Activated CD8-positive, alpha-beta memory T cell treated with anti-CD3 and anti-CD28 coated beads for 36 hours (primary cell): ENCODE measurements at regions not wholly inside any gene's neighbourhood (a gene's known extent, or its start where the extent isn't known, plus 50 kb on each side); places are given as distances from the start of the nearest gene placed in this dataset.

Source experiments
- CTCF ChIA-PET: fragments of 350-600 bp; sonication (Branson Sonifier 250); formaldehyde crosslinking; loops from one replicate; lab custom pipeline; 2021; ENCODE audit warnings: antibody characterized with exemption; lab: Charles Lee
- POLR2A ChIA-PET: fragments of 350-600 bp; sonication (Branson Sonifier 250); formaldehyde crosslinking; loops from one replicate; lab custom pipeline; 2021; ENCODE audit warnings: antibody characterized with exemption; lab: Charles Lee

DNA sequence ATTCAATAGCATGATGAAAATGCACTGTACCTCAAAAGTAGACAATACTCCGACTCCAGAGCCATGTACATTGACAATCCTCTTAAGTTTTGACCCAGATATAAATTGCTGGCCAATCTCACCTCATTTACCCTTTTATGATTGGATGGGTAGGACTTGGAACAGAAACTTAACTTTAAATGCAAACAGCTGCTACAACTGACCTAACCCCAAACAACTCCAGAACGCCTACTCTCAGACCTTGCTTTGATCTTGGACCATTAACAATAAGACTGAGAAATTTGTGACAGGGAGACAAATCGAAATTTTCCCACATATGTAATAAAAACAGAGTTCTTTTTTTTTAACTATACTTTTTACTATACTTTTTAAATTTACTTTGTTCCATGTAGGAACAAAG lies 200.5 kb upstream of the MCHR2 start:
- ChIA-PET POLR2A (no interaction called here), CTCF (no interaction called here)

DNA sequence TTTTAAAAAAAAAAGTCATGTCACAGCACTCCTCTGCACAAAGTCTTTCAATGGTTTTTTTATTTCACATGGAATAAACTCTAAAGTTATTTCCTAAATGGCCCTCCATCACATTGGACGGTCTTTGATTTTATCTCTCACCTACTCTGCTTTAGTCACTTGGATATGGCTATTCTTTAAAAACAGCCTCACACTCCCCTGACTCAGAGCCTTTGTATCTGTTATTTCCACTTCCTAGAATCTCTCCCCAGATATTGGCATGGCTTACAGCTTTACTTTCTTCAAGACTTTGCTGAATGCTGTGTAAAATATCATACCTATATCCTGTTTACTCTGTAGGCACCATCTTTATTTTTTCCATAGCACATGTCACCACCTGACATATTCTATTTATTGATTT lies 194.7 kb upstream of the MCHR2 start:
- ChIA-PET POLR2A (no interaction called here), CTCF (no interaction called here)

DNA sequence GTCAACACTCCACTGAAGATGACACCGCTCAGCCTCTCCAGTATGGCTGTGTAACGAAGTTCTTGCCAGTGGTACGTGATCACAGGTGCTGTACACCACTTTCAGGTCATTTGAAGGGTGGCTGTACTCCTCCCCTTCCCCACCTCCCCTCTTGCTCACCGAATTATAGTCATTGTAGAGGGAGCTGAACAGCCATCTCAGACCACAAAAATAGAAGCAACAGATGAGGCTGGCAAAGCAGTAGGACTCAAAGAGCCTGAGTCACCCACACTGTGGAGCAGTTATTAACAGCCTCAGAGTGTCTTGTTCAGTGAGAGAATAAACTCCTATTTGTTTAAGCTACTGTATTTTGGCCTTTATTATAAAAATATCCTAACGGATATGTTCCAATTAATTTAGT lies 192.5 kb upstream of the MCHR2 start:
- CTCF ChIA-PET: no interaction called here
- POLR2A ChIA-PET: no interaction called here

DNA sequence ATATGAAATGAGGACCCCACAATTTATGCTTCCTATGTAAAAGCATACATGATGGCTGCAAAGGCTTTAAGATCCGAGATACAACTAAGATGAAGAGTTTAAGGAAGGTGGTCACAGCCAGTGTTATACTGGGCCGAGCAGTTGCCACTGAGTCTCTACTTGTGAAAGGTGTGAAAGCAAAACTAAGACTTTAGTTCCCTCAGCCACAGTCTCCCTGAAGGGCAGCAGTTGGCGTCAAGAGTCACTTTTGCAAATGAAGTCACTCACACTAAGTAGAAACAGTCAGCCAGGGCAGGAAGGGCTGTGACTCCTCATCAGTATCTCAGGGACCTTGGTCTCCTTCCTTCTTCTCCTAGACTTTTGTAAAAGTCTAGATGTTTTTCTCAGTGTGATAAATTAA lies 191.6 kb upstream of the MCHR2 start:
- CTCF ChIA-PET: no interaction called here
- POLR2A ChIA-PET: no interaction called here

DNA sequence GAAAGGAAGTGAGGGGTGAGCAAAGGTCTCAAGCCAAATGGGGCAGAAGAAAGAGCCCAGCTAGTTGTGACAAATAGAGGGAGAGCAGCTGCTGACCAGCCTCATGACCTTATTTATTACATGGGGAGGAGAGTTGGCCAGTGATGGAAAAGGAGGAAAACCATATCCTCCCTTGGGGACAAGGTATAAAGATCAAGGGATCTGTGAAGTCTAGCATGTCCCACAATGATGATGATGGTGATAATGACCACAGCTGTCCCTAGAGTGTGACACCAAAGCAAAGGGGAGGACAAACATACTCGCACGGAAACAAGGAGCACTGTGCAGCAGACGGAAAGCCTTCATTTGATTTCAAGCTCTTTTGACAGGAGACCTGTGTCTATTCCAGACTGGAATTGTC lies 190.4 kb upstream of the MCHR2 start:
- POLR2A ChIA-PET: no interaction called here
- CTCF ChIA-PET: no interaction called here

DNA sequence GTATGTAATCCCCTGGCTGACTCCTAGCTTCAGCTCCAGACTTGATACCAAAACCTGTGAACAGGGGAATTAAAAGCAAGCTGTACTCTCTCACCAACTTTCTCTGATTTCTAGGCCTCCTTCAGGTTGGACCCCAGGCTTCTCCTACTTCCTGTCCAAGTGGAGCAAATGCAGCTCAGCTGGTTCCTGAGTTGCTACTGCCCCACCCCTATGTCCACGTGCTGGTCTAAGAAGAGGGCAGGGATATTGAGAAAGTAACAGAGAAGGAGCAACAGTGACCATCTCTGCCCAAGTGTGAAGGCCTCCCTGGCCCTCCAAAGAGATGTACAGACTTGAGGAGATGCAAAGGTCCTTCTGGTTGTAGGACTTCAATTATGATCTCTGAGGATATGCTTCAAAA lies 188.3 kb upstream of the MCHR2 start:
- ChIA-PET POLR2A (no interaction called here), CTCF (no interaction called here)

DNA sequence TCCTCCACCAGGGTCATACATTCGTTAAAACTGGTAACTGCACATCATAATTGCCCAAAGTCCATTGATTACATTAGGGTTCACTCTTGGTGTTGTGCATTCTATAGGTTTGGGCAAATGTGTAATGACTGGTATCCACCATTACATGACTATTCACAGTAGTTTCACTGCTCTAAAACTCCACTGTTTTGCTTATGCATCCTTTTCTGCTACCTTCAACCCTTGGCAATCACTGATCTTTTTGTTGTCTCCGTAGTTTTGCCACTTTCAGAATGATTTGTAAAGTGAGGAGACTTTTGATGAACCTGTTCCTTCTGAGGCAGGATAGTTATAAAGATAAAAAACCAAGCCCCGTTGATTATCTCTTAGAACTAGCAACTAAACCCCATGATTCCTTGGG lies 187.3 kb upstream of the MCHR2 start:
- ChIA-PET CTCF (no interaction called here), POLR2A (no interaction called here)

DNA sequence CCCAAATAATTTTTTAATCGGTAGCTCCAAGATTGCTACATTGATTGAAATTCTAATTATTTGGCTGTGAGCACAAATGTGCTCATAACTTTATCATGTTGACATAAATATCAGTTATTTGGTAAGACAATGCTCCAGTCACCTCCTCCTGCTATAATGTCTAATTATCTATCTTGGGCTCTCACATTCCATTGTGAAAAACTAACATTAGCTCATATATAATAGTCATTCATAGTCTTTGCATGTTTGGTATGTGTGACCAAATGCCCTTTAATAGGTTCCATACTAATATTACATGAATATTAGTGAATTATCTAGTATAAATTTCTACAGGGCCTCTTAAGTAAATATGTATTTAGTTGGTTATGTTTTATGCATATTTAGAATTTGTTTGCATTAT lies 185.6 kb upstream of the MCHR2 start:
- CTCF ChIA-PET: no interaction called here
- POLR2A ChIA-PET: no interaction called here

DNA sequence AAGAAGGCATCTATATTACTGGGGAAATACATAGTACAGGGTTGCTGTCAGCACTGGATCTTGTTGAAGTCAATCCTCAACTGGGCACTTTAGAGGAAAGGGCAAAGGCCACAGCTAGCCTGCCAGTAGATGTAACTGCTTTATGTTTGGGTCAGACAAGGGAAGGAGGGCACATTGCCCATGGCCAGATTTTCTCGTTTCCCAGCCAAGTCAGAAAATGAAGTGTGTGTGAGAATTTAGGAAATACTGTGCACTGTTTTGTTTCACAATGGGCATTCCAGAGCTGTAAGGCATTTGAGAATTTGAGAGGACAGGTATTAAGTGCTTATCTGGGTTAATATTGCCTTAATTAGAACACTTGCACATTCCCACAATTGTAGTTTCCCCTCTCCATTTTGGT lies 183.9 kb upstream of the MCHR2 start:
- ChIA-PET CTCF (no interaction called here), POLR2A (no interaction called here)

DNA sequence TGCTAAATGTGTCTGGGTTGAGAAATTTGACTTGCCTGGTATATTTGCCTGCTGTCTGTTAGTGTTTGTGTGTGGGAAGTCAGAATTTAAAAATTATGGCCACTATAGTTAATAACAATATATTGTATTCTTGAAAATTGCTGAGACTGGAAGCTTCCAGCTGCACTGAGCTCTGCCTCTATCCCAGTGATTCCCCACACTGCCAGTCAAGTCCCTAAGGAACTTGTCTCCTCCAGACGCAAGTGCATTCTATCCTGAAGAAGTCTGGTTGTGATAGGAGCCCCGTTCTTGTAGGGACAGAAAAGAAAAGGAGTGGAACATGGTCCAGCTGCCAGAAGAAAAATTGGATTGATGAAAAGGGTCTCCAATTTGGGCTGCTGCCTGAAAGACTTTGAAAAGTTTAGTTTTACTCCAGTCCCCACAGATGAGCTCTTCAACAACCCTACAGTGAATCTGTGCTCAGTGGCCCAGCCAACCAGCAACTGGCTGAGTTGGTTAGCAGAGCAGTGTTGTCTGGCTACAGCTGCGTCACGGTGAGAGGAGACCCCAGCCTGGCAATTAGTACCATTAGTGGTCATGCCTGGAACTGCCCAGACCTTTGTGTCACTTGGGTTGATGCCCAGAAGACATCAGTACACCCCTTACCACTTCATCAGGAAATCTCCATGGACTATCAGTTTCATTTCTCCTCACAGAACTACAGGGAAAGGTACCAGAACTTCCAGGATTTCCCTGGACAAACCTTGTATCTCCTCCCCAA lies 183.1 kb upstream of the MCHR2 start:
- ChIA-PET CTCF (no interaction called here), POLR2A (no interaction called here)

DNA sequence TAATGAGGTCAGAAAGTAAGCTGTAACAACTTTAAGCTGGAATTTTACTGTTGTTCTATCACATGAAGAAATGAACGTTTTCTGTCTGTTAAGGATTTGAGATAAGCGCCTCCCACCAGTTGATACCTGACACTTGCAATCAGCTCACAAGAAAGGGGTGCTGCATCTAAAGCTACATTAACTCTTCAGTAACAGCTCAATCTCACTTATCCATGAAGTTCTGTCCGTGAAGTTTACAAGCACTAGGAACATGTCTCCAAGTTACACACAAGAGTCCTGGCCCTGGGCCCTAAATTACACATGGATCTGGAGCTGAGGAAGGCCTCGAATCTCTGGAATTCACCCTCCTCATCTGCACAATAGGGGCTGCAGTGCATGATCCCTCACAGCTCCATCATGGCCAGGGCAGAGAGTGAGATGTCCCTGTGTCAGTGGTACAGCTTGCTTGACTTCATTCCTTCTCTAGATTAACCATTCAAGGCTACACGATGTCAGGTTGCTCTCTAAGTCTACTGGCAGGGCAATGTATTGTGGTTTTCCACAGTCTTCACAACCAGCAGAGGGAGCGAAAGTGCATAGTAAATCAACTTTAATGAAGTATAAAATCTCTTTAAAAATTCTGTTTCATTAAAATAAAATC lies 182.4 kb upstream of the MCHR2 start:
- POLR2A ChIA-PET: no interaction called here
- CTCF ChIA-PET: no interaction called here

DNA sequence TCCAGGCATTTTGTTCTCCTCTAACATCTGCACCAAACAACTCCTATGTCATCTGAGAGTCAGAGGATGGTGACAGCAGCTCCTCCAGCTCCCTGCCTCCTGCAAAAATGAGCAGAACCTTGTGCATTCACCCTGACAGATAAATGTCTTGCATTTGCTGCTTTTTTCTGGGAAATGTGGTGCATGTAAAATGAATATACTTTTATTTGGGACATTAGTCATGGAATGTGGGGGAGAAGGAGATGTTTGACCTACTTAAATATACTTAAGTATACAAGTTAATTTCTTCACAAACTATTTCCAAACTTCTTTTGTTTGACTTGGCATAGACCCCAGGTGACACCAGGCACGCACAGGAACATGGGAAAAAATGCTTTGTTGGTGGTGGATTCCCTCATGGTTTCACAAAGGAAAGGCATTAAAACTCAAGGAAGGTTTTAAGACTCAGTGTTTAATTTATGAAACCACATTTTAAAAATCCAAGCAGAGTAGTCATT lies 181.8 kb upstream of the MCHR2 start:
- ChIA-PET CTCF (no interaction called here), POLR2A (no interaction called here)

DNA sequence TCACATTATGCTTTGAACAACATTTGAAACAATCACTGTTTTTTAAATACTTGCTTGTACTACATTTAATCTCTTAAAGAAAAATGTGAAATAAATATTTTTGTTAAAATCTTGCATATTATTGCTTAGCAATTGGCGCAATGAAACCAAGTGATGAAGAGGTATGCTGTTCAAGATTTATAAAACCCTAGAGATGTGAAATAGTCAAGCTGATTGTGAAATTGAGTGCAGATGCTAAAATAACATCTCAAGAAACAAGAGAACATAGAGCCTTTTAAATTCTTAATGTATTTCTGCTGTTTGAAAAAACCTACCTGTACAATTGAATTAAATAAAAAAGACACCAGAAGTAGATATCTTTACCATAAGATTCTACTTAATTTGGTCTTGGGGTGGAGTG lies 179.2 kb upstream of the MCHR2 start:
- CTCF ChIA-PET: no interaction called here
- POLR2A ChIA-PET: no interaction called here

DNA sequence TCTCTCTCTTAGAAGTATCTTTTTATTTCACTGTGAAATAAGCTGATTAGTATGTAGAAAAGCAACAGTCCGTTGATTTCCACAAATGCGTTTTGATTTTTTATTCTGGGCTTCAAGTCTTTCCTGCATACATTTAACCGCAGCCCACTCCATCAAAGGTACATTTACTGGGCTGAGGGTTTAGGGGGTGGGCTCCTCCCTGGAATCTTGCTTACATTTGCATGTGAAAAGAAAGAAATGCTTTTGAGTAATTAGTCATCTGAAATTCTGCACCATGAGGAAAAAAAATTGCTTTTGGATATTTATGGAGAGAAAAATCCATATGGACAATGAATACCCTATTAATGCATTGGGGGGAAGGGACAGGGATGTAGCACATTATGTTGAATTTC lies 178.3 kb upstream of the MCHR2 start:
- POLR2A ChIA-PET: no interaction called here
- CTCF ChIA-PET: no interaction called here

DNA sequence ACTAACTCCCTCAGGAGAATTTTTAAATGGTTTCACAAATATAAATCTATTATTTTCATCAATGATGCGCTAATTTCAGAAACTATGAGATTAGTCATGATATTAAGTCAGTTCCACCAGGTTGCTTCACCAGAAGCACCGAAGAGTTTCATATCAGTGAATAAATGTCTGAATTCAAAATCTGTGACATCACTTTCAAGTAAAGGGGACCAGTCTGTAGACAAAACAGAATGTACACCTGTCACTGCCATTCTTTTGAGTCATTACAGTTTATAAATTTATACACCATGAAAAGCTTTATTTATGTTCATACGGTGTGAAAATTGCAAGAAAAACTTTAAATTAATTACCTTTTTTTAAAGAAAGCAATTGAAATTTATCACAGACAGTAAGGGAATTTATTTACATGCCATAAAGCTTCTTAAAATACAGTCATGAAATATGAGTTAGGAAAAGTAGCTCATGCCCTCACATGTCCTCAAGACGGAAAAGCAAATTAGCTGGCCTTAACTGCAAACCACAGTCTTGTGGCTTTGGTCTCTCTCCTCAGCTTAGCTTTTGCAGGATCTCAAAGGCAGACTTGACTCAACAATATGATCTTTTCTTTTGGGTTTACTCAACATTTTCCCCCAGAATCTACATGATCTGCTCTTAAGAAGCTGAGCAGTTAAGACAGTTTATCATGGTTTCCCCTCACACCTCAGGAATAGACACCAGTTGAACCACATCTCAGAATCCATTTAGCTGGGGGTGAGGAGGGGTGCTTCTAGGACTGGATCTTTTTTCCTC lies 177.7 kb upstream of the MCHR2 start:
- CTCF ChIA-PET: no interaction called here

DNA sequence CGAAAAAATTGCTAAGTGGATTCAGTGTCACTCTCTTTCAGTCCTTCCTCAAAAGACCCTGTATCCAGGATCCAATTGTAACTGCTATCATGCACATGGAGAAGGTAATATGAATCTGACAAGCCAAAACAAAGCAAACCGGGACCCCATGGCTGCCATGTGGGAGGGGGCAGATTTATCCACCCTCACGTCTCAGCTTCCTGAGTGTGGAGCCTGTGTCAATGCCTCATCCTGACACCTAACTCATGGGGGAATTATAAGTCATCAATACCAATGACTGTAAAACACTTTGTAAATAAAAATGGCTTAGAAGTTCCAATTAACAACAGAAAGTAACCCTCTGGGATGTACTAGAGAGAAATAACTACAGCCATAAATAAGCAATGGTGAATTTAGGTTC lies 174.1 kb upstream of the MCHR2 start:
- ChIA-PET CTCF (no interaction called here), POLR2A (no interaction called here)

More for the DNA sequence above, 177.7 kb upstream of the MCHR2 start:
- POLR2A ChIA-PET: no interaction called here

DNA sequence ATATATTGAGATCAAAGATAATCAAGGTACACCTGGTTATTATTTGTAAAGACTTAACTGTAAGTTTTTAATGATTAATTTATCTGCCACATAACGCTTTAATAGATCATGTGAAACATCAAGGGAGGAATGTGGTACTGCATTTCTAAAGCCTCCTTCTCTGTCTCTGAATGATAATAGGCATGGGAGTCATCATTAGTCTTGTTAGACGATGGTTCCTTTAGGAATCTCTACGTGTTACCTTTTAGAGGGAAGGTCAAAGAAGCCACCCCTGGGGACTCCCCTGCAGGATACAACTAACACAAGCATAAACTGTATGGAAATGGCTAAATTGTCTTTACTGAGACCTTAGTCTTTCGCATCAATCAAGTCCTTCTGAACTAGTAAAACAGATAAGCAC lies 173.6 kb upstream of the MCHR2 start:
- ChIA-PET CTCF (no interaction called here), POLR2A (no interaction called here)

DNA sequence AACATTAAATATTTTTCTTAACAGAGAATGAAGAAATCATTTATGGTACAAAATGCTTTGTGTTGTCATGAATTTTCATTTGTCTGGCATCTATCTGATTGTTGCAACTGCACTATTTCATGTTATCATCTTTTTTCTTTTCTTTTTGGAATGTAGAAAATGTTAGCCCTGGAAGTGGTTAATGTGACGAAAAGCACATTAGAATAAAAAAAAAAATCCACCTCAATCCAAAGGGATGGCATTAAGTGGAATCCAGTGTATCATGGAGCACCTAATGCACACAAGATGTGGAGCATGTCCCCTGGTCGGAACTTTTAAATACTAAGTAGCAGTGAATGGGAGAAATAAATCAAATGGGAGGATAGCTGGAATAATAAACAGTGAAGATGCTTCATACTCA lies 172.9 kb upstream of the MCHR2 start:
- ChIA-PET POLR2A (no interaction called here), CTCF (no interaction called here)

DNA sequence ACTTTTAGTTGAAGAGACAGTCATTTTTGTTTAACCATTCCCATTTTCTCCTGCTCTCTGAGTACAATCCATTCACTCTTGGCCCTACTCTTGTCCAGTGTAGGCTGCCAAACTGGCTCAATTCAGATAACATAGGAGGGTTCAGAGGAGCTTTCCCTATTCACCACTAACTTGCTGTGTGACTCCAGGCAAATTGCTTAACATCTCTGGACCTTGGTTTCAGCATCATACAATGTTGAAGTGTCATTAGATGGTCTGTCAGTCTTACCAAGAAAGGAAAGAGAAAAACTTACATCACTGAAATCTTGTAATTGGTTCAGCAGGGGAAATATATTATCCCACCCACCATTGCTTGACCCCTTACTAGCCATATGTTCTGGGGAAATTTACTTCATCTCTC lies 171.4 kb upstream of the MCHR2 start:
- ChIA-PET CTCF (no interaction called here), POLR2A (no interaction called here)

DNA sequence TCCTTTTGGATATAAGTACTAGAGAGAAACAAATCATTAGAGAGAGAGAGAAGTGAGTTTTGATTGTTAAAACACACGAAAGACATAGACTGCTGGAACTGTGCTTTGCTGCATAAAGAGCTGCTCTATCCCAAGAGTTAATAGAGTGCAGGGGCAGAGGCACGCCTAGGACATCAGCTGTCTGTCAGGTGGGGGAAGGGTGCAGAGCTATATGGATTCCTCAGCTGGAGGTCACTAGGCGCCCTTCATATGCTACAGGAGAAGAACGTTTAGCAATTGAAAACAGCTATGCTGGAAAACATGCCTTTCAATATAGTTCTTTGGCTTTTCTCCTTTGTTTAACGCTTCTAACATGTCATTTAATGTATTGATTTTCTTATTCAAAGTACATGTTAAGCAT lies 169.0 kb upstream of the MCHR2 start:
- CTCF ChIA-PET: no interaction called here
- POLR2A ChIA-PET: no interaction called here
